ENCODE measurements at regions not wholly inside any gene's neighbourhood (a gene's known extent, or its start where the extent isn't known, plus 50 kb on each side); places are given as distances from the start of the nearest gene placed in this dataset.

GRCh38 chr2:238506371-238507068, 79.8 kb downstream of the ASB1 start:
- no peak for TF ChIP-seq EZH2phosphoT487 (IDR thresholded peaks at IDR 0.05; ENCODE audit: insufficient read depth, low read depth)
- no peak for TF ChIP-seq EZH2 (IDR thresholded peaks at IDR 0.05; ENCODE audit: insufficient read depth, poor library complexity, severe bottlenecking)

Data from GM23248 (cell line).